HG02642 (cell line): ENCODE measurements at regions not wholly inside any gene's neighbourhood (a gene's known extent, or its start where the extent isn't known, plus 50 kb on each side); places are given as distances from the start of the nearest gene placed in this dataset.
"Not testable (repeated sequence)": the region's sequence is repeated elsewhere in the genome, so short reads cannot be mapped to it uniquely, and the experiment has no call there.

Experiments
- ATAC-seq: cut with Tn5 transposase; IDR thresholded peaks from one replicate; pipeline ENCODE4 v1.9.1; 2021; ENCODE audit warnings: mild to moderate bottlenecking; ENCODE audit not compliant: unreplicated experiment, poor library complexity

DNA sequence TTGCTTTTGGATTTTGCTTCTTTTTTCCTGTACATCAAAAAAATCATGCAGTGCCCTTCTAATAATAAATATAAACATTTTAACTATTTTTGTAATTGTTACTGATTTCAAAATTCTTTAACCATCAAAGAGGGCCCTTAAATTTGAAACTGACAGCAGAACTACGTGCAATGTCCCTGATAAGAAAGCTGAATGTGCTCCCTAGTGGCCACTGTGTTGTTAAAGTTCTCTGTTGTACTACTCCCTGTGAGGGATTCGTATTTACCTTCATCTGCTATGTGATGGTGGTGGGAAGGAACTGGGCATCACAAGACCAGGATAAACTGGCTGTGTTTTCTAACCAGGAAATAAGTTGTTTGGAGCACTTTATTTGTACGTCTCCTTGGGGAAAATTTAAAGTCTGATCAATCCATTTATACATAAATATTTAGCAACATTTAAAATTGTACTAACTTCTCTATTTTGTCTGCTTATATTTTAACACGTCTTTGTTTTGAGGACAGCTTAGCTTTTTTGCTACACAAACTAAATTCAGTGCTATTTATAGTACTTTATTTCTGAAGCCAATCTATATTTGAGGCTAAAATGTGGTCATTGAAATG lies 322.4 kb downstream of the HGF start:
- ATAC-seq, result no peak

DNA sequence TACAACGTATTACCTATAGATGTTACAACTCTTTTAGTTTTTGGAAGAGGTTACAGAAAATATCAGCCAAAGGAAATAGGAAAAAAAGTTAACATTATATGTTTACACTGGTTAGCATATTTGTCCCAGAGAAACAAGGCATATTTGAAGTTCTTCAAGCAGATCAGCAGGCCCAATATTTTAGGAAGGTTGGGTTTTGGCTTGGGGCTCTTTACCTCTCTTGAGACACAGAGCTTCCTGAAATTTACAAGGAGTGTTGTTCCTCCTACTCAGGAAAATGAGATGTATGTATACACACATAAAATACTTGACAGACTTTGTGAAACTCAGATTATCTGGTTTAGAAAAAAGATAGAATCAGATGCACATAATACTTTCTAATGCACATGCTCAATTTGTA lies 323.6 kb downstream of the HGF start:
- no peak for ATAC-seq

DNA sequence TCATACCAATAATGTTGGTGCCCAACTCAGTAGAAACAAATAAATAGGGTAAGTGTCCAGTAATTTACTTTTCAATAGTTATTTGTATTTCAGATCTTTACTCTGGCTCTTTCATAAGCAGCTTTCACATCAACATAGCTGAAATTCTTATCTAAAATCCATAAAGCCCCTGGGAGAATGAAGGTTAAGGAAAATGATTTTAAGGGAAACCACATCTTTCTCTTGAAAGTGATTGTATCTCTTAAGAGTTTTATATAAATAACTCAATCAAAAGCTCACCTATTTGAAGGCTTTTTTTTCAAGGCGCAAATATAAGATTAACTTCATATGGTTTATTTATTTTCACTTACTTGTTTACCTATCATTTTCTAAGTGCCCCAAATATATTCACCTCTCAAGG lies 324.4 kb downstream of the HGF start:
- no peak for ATAC-seq

DNA sequence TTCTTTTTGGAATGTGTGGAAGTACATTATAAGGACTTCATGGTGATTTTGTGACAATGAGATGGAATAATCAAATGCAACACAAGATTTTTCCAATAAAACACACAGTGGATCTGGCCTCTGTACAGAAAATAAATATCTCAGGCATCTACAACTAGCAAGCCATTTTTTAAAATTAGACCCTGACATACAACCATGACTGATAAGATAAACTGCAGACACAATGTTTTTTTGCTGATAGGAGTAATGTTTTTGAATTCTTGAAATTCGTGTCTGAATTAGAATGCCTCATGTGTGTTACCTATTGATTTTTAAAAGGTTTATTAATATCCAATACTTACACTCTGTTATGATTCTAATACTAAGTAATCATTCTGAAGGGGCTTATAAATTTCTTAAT lies 328.1 kb downstream of the HGF start:
- ATAC-seq, result no peak

DNA sequence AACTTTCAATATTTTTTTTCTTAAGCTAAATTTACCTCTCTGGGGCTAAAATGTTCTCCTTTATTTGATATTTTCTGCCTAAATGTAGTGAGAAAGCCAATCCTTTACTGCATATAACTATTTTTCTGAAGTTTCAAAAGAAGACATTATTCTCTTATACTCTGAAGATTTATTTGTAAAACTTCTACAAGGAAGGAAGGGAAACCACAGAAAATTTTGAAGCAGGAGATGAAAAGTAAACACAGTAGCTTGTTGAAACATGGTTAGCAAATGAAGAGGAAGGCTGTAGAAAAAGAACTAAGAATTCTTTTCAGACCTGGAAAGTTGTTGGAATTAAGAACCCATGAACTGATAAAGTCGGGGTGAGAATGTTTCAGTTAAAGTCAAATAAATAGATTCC lies 330.3 kb downstream of the HGF start:
- no peak for ATAC-seq

DNA sequence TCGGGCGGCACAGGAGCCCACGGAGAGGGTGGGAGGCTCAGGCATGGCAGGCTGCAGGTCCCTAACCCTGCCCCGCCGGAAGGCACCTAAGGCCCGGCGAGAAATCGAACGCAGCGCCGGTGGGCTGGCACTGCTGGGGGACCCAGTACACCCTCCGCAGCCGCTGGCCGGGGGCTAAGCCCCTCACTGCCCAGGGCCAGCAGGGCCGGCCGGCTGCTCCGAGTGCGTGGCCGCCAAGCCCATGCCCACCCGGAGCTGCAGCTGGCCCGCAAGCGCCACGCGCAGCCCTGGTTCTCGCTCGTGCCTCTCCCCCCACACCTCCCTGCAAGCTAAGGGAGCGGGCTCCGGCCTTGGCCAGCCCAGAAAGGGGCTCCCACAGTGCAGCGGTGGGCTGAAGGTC lies 332.7 kb downstream of the HGF start:
- ATAC-seq, result not testable (repeated sequence)

DNA sequence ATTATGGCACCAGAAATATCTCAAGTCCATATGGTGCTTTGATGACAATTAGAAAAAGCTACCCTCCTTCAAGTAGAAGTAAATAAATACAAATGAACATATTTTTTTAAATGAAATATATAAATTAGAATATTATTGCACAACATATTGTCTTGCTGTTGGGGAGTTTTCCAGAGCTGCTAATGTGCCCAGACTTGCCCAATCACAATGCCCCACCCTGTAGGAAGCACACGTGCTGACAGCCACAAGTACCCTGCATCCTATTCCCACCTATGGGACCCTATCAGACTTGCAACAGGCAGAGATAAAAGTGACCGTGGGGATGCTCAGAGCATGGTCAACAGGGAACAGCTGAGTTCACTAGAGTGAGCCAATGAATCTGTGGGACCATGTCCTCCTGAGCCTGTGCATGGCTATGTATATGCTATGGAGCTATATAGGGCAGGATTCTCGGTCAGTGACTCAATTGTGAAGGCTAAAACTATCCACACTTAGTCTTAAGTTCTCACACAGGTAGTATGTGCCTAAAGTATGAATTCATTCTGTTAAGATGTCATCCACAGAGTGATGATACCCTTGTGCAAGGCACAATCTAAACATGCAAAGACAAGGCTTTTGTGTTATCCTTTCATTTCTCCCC lies 336.0 kb downstream of the HGF start:
- ATAC-seq, result no peak

DNA sequence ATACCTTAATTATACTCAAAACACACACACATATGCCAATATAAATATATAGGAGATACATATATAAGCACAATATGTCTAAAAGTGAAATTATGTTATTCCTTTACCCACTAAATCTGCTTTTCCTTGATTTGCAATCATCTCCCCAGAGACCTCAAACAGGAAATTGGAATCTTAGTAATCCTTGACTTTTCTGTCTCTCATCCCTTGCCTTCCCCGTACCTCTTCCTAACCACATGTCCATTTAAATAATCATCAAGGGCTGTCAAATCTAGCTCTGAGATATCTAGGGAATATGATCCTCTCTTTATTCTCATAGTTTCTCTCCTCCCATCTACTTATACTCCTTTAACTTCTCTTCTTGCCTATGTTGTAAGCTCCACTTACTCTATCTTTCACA lies 336.6 kb downstream of the HGF start:
- no peak for ATAC-seq

DNA sequence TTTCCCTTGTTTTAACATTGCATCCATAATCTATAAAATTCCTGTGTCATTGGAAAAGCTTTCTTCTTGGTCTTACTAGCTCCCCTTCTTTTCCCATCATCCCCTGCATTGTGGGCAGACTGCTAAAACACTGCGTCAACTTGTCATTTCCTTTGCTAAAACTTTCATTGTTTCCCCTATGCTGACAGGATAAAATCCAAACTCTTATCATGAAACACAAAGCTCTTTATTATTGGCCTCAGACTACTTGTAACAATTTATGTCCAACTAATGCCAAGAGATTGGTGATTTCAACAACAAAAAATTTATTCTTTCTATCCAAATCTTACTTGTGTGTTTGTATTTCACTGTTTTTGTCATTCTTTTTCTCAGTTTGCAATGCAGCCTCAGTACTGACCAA lies 339.1 kb downstream of the HGF start:
- ATAC-seq, result no peak

DNA sequence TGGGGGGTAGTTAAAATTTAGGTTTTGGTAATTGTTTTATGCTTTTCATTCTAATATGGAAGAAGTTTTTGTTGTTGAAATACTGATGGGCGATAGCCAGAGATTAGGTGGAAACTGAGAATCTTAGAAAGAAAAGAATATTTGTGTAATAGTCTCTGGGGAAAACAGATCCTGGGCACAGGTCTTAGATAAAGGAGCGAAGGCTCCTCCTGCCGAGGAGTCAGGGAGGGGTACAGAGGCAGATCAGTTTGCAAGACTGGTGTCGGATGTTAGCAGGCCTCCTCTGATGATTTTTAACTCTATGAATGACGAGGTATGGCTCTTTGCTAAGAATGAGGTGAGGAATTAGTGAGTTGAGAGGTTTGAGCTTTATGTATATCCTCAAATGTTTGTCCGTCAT lies 339.7 kb downstream of the HGF start:
- no peak for ATAC-seq

DNA sequence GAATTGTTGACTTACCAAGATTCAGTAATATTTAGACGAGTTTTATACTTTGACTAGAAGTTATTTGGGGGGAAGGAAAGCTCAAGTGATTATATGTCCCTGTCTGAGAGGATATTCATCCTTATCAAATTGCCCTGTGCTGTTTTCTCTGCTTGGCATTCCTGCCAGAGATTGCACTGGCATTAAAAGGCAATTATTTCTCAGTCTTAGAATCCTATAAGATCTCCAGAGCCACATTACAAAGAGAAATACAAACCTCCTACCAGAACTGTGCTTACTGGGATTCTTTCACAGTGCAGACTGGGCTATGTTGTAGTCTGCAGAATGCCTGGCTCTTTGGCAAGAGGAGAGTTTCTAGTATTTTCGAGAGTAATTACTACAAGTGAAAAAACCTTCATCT lies 342.4 kb downstream of the HGF start:
- ATAC-seq, result no peak

DNA sequence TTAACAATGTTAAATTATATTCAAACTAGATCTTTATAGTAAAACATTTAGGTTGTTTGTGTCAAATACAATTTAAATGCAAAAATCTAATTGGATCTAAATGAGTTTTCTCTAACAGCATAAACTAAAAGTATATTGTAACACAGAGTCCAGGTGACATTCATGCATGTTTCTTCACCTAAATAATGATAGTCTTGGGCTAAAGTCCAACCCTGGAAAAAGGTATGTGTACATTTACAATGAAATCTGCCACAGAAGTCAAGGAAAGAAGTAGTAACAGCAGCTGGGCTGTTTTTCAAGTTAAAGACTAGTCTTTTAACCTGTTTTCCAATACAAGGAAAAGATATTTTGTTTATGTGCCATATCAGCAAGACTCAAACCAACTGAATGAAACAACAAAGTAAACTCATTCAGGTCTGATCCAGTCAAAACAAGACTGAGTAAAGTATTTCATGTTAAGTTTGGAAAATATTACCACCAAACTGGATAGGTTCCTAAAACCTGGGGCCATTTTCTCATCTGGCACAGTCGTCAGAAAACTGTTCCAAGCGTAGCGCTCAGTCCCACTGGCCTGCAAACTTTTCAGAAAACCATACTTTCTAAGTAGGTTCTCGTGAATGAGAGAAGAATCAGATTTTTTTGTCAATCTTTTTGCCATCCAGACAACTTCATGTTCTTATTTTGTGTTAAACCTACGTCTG lies 349.2 kb downstream of the HGF start:
- no peak for ATAC-seq

DNA sequence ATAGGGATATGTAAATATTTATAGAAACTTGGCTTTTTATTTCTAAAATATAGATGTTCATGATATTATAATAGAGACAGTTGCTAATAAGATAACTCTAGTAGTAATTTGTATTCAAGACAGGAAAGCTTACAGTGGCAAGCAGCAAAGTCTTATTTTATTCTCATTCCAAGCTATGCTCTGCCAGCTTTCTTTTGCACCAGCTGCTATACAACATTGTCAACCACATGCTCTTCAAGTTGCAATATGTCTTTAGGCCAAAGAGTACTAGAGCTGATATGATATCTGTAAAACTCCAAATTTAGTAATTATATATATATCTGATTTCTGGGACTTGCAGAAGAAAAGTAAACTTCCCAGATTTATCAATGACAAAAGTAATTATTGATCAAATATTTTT lies 350.1 kb downstream of the HGF start:
- no peak for ATAC-seq

DNA sequence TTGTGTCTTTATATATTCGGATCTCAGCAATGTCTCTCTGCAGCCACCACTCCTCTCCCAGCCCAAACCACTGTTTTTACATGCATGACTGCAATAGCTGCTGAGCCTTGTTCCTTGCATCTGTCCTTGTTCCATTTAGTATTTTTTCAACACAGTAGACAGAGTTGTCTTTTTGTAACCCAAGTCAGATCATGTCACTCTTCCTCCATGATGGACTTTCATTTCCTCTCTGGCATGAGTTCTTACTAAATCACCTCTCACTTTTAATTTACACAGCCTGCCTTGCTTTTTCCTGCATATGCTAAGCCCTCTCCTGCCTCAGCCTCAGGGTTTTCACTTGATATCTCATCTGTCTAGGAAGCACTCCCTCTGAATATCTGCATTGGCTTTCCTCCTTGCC lies 353.2 kb downstream of the HGF start:
- ATAC-seq, result no peak

DNA sequence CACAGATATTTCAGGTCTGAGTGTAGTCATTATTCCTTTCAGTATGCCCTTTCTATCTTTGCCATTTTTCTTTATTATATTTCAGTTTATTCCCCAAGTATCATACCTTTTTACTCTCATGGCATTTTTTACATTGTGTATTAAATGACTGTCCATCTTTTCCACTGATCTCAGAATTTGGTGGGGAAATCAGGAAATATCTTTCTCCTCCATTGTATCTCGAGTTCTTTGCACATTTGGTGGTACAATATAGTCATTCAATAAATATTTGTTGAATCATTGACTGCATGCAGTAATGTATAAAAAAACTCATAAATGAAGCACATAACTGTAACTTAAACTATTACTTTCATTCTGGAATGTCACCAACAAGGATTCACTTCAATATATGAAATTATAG lies 354.7 kb downstream of the HGF start:
- no peak for ATAC-seq

DNA sequence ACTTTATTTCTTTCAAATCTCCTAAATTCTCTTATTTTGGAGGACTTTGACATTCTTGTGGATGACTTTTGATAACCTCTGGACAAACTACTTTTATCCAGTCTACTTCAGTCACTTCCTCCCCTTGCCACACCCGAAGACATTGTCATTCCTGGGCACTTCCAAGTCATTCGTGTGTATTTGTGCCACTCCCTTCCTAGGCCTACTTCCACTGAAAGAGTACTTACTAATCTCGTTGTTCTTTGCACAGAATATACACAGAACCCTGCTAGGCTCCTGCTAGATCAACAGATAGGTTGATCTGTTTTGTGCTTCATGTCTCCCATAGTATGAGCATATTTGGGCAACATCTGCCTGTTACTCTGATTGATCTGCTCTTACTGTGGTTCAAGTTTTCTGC lies 355.4 kb downstream of the HGF start:
- ATAC-seq, result no peak

DNA sequence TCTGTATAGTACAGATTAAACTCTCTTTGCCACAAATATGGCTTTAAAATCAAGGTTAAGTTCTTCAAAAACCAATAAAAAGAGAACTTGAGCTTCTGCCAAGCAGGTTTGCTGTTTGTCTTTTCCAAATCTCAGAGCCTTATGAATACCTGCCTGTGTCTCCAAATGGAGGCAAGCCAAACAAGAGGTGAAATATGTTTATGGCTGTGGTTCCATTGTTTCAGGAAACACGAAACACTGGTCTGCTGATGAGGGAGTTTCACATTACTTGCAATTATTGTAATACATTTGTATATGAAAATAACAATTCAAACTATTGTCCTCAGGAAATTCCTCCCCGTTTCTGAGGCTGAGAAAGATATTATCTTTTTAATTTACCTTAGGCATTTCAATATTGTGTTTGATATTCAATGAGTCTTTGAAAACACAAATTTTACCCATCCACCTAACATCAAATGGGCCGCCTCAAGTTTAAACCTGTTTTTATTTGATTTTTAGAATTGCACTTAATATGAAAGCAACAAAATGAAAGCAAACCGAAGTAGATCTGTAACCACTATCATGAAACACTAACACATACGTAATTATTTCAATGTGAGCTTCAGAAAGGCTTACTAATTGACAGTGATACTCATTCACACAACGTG lies 359.3 kb downstream of the HGF start:
- no peak for ATAC-seq

DNA sequence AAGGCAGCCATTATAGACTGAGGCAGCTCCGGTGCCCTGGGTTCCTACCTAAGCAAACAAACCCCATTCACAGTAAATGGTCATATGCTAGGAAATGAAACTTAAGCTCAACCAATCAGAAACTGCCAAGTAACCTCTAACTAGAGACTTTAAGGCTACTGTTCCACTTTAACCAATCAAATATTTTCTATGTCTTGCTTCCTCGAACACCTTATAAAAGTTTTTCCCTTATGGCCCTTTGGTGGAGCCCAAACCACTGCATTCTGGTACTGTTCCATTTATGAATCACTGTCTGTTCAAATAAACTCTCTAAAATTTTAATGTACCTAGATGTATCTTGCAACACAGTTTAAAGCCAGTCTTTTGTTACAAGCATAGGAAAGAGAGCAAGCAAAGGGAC lies 361.1 kb downstream of the HGF start:
- ATAC-seq, result no peak

DNA sequence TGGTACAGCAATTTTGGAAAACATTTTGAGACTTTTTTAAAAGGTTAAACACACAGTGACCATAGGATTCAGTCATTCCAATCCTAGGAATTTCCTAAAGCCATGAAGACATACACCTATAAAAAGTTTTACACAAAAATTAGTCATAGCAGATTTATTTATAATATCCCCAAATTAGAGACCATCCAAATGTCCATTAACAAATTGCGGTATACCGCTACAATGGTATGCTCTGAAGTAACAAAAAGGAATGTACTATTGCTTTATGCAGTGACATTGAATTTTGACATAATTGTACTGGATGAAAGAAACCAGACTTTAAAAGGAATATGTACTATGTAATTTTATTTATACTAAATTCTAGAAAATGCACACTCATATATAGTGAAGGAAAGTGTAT lies 362.8 kb downstream of the HGF start:
- ATAC-seq, result no peak

DNA sequence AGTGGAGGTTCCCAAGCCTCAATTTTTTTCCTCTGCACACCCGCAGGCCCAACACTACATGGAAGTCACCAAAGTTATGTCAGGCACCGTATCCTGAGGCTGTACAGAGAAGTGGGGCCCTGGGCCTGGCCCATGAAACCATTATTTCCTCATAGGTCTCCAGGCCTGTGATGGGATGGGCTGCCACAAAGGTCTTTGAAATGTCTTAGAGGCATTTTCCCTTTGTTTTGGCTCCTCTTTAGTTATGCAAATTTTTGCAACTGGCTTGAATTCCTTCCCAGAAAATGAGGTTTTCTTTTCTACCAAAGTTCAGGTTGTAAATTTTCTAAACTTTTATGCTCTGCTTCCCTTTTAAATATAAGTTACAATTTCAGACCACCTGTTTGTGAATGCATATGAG lies 365.2 kb downstream of the HGF start:
- no peak for ATAC-seq

DNA sequence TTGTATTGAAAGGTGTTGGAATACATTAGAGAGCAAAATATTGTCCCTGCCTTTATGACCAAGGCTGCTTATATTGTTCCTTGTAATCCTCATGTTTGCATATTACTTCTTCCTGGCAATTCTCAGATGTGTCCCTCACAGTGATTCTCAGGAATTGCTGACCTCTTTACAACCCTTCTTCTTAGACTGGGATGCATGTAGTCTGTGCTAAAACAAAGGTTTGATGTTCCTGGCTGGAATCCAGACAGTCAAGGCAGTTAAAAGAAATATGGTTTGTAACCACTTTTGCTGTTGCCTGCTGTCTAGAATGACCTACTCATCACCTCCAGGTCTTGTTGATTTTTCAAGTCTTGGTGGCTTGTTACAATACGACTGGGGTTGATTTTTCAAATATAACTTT lies 367.6 kb downstream of the HGF start:
- no peak for ATAC-seq

DNA sequence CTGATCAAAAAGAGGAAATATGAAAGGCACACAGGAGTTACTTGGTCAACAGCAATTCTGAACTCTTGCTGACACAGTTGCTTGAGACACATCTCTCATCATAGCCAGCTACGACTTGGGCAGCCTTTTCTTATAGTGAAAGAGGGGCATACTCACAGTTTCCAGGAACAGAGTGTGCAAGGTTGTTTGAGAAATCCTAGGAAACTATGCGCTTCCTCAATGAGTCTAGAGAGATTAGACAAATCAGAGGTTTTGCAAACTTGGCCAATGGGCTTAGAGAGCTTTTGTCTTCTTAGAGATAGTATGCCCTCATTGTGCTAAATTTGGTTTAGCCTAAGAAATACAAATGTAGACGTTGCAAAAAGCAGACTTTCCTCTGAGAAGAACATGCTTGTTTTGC lies 370.4 kb downstream of the HGF start:
- ATAC-seq, result no peak
